Right lobe of liver (tissue), 6 donors: ENCODE measurements at regions not wholly inside any gene's neighbourhood (a gene's known extent, or its start where the extent isn't known, plus 50 kb on each side); places are given as distances from the start of the nearest gene placed in this dataset.

ENCODE experiments used
- ATAC-seq, 4 donors: fragments of 200-7000 bp; cut with Tn5 transposase; one replicate each; pipeline ENCODE4 v1.9.1; 2020; ENCODE audit warnings: mild to moderate bottlenecking in 4 of 4, moderate library complexity in 4 of 4
- DNase-seq, 3 donors: peaks; one replicate each; pipeline ENCODE4 v3.0.0-alpha.2; 2020
- H3K27ac ChIP-seq, 3 donors: fragments of 200-600 bp; one replicate each; pipeline ENCODE4 v1.8.0; 2022
- H3K27me3 ChIP-seq, 2 donors: fragments of 200-600 bp; one replicate each; pipeline ENCODE4 v1.8.0; 2022
- H3K36me3 ChIP-seq, 4 donors: fragments of 200-600 bp; sonication (generic) in 1 of 4; one replicate each; pipeline versions ENCODE4 v1.5.1 to v1.8.0; 2017 to 2022; ENCODE audit warnings: control low read depth in 1 of 4
- H3K4me1 ChIP-seq, 4 donors: fragments of 200-600 bp; sonication (generic) in 1 of 4; one replicate each; pipeline versions ENCODE4 v1.5.1 to v1.8.0; 2017 to 2022; ENCODE audit warnings: control low read depth in 1 of 4
- H3K4me3 ChIP-seq, 3 donors: fragments of 200-600 bp; one replicate each; pipeline ENCODE4 v1.8.0; 2022
- H3K9me3 ChIP-seq, 4 donors: fragments of 200-600 bp; sonication (generic) in 1 of 4; one replicate each; pipeline versions ENCODE4 v1.5.1 to v1.8.0; 2017 to 2022; ENCODE audit warnings: control low read depth in 1 of 4
- POLR2A ChIP-seq: fragments of 450-650 bp; IDR thresholded peaks from one replicate; pipeline ENCODE4 v1.6.1; 2017; ENCODE audit warnings: antibody characterized with exemption, mild to moderate bottlenecking
- WGBS: methylation state at CpG from one replicate; pipeline ENCODE4 v1.1.6; 2018; ENCODE audit warnings: low coverage, low lambda C conversion rate; ENCODE audit not compliant: insufficient coverage; ENCODE audit errors: missing lambda C conversion rate; 5-methylcytosine and 5-hydroxymethylcytosine counted together
- intact Hi-C, 2 donors: fragments of 100-400 bp; cut with DNase I; formaldehyde crosslinking; loops; one replicate each; pipeline versions ENCODE4 v1.11.2 to v1.14.1; 2022
- TF ChIP-seq, protein P1 (sequence below), 4 donors: fragments of 200-600 bp in 3 of 4; fragments of 450-650 bp in 1 of 4; IDR thresholded peaks; one replicate each; pipeline versions ENCODE4 v1.5.1 to v1.8.0; 2016 to 2022; ENCODE audit warnings: antibody characterized with exemption in 4 of 4, mild to moderate bottlenecking in 2 of 4
- donor health status: DM: no; HTN: yes; CAD: no.
- donor health status: DM: no; HTN: no; CAD: no.
- donor health status: DM: no; HTN: no; CAD: no.
- donor health status: DM: no; HTN: yes; CAD: no.
- donor health status: DM: no; HTN: yes; CAD: no.

DNA sequence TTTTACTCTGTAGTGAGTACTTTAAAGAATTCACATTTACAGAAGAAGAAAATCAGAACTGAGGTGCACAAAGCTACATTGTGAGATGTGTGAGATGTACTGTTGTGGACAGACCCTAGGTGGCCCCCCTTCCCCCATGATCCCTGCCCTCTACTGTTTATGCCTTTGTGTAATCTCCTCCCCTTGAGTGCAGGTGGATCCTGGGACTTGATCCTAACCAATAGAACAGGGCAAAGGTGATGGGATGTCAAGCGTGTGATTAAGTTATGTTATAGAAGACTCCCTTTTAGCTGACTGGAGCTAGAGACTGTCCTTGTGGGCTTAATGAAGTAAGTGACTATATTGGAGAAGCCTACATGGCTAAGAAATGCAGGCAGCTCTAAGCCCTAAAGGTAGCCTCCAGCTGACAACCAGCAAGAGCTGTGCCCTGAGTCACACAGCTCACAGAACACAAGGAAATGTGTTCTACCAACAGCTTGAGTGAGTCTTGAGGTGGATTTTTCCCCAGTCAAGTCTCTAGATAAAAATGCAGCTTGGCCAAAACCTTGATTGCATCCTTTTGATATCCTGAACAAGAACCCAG is 225.2 kb upstream of the LEF1 start:
- TF ChIP-seq, protein P1, sequence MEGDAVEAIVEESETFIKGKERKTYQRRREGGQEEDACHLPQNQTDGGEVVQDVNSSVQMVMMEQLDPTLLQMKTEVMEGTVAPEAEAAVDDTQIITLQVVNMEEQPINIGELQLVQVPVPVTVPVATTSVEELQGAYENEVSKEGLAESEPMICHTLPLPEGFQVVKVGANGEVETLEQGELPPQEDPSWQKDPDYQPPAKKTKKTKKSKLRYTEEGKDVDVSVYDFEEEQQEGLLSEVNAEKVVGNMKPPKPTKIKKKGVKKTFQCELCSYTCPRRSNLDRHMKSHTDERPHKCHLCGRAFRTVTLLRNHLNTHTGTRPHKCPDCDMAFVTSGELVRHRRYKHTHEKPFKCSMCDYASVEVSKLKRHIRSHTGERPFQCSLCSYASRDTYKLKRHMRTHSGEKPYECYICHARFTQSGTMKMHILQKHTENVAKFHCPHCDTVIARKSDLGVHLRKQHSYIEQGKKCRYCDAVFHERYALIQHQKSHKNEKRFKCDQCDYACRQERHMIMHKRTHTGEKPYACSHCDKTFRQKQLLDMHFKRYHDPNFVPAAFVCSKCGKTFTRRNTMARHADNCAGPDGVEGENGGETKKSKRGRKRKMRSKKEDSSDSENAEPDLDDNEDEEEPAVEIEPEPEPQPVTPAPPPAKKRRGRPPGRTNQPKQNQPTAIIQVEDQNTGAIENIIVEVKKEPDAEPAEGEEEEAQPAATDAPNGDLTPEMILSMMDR (IDR thresholded peaks at IDR 0.05): no peak
- TF ChIP-seq POLR2A: no peak
- intact Hi-C loops: no loop called here
- Histone ChIP-seq H3K27ac (no peak overlapping the region), H3K4me1 (no peaks in the 10 kb centered on the region), H3K36me3 (no peaks in the 10 kb centered on the region), H3K4me3 (no peak overlapping the region), H3K27me3 (no peaks in the 10 kb centered on the region), H3K9me3 (no peaks in the 10 kb centered on the region)
- no peak for ATAC-seq
- DNase-seq: no peak
- 13% methylated on average over 1 of the region's 1 CpG for WGBS

DNA sequence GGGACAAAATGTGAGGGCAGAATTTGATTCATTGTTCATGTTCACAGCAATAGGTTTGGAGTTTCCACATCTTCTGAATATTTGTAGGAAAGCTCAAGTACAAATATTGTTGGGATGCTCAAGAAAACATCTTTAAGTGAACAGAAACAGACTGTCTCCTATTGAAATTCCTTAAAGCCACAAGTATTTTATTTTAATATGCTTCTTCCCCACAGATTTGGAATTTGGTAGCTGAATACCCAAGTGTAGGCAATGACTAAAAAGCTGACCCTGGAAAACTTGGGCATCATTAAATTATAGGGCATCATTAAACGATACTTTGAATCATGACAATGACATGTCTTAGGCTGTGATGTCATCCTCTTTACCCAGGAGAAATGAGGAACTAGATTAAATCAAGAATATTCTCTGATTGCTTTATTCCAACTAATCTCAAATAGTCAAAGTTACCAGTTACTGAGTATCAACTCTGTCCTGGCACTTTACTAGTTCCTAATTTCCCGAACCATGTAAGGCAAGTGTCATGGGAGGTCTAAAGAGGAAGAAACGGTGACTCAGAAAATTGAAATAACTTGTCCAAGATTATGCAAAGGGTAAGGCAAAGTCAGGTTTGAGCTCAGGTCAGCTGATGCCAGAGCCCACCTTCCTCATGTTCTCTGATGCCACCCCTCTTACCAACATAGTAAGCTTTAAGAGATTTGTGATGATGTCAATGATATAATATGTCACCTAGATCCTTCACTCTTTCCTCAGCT is 223.1 kb upstream of the LEF1 start:
- Histone ChIP-seq H3K27me3 (no peaks in the 10 kb centered on the region), H3K36me3 (no peaks in the 10 kb centered on the region)
- 56% methylated on average over 3 of the region's 3 CpGs for WGBS

DNA sequence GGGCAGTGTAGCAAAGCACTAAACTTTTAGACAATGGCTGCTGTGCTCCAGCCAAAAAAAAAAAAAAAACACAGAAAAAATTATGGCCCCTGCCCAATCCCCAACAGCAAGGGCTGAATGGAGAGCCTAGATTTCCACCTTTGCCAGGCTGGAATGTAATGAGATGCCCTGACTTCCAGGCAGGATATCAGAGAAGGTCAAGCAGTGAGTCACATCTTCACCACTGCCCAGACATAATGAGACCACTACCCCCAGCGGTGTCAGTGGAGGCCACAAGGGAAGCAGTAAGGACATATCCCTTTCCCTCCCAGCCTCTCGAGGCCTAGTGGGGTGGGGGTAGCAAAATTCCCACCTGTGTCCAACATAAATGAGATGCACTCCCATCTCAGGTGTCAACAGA is 216.3 kb upstream of the LEF1 start:
- H3K9me3 ChIP-seq: no peaks in the 10 kb centered on the region
- H3K27ac ChIP-seq: no peak overlapping the region
- TF ChIP-seq, protein P1 (IDR thresholded peaks at IDR 0.05): no peak
- 67% methylated on average over 1 of the region's 2 CpGs for WGBS
- ATAC-seq (no peak), DNase-seq (no peak)
- no peaks in the 10 kb centered on the region for H3K36me3 ChIP-seq
- no peaks in the 10 kb centered on the region for H3K4me1 ChIP-seq
- H3K27me3 ChIP-seq: no peaks in the 10 kb centered on the region
- intact Hi-C loops: no loop called here
- no peak overlapping the region for H3K4me3 ChIP-seq

More for the DNA sequence above, 223.1 kb upstream of the LEF1 start:
- Histone ChIP-seq H3K4me3 (no peak overlapping the region), H3K27ac (no peak overlapping the region), H3K9me3 (no peaks in the 10 kb centered on the region), H3K4me1 (no peaks in the 10 kb centered on the region)
- intact Hi-C loops: no loop called here
- ATAC-seq (no peak), DNase-seq (no peak)
- TF ChIP-seq, protein P1 (IDR thresholded peaks at IDR 0.05): no peak
- no peak for TF ChIP-seq POLR2A

DNA sequence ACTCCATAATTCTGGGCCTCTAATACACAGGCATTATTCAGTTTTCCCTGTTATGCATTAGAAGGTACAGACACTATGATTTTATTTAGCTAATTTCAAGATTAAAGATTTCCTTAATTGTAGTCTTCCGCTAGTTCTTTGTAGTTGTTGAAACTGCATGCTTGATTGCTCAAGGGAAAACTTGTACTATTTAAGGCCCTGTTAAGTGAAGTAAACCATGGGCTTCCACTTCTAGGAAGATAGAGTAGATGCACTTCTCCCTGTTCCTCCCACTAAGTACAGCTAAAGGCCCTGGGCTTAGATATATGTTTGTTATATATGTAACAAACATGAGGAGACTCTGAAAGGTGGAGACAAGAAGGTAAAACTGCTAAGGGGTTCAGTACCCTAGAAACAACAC is 215.8 kb upstream of the LEF1 start:
- no peak overlapping the region for H3K4me3 ChIP-seq
- DNase-seq (no peak), ATAC-seq (no peak)
- no peaks in the 10 kb centered on the region for H3K27me3 ChIP-seq
- H3K4me1 ChIP-seq: no peaks in the 10 kb centered on the region
- H3K36me3 ChIP-seq: no peaks in the 10 kb centered on the region
- intact Hi-C loops: no loop called here
- no peaks in the 10 kb centered on the region for H3K9me3 ChIP-seq
- TF ChIP-seq POLR2A: no peak
- TF ChIP-seq, protein P1 (IDR thresholded peaks at IDR 0.05): no peak
- WGBS: 67% methylated on average over 1 of the region's 1 CpG
- H3K27ac ChIP-seq: no peak overlapping the region
